ENCODE measurements at regions not wholly inside any gene's neighbourhood (a gene's known extent, or its start where the extent isn't known, plus 50 kb on each side); places are given as distances from the start of the nearest gene placed in this dataset.

GRCh38 chr12:127106041-127106440 is 1160.9 kb upstream of the TMEM132C start:
- TF ChIP-seq, protein P1, sequence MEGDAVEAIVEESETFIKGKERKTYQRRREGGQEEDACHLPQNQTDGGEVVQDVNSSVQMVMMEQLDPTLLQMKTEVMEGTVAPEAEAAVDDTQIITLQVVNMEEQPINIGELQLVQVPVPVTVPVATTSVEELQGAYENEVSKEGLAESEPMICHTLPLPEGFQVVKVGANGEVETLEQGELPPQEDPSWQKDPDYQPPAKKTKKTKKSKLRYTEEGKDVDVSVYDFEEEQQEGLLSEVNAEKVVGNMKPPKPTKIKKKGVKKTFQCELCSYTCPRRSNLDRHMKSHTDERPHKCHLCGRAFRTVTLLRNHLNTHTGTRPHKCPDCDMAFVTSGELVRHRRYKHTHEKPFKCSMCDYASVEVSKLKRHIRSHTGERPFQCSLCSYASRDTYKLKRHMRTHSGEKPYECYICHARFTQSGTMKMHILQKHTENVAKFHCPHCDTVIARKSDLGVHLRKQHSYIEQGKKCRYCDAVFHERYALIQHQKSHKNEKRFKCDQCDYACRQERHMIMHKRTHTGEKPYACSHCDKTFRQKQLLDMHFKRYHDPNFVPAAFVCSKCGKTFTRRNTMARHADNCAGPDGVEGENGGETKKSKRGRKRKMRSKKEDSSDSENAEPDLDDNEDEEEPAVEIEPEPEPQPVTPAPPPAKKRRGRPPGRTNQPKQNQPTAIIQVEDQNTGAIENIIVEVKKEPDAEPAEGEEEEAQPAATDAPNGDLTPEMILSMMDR (IDR thresholded peaks at IDR 0.05): no peak
- no peak for TF ChIP-seq POLR2A (IDR thresholded peaks at IDR 0.05)
- no peak for TF ChIP-seq POLR2AphosphoS5 (IDR thresholded peaks at IDR 0.05)

Data from prostate gland (tissue), 2 donors.